HG02642 (cell line): ENCODE measurements at regions not wholly inside any gene's neighbourhood (a gene's known extent, or its start where the extent isn't known, plus 50 kb on each side); places are given as distances from the start of the nearest gene placed in this dataset.

Experiments
- ATAC-seq: cut with Tn5 transposase; IDR thresholded peaks from one replicate; pipeline ENCODE4 v1.9.1; 2021; ENCODE audit warnings: mild to moderate bottlenecking; ENCODE audit not compliant: unreplicated experiment, poor library complexity

GRCh38 chr12:114955414-114956014, 271.5 kb upstream of the TBX3 start:
- no peak for ATAC-seq

GRCh38 chr12:114954511-114955055, 270.6 kb upstream of the TBX3 start:
- no peak for ATAC-seq

GRCh38 chr12:114952573-114953271, 268.7 kb upstream of the TBX3 start:
- ATAC-seq: no peak

- ATAC-seq: no peak
Measured at GRCh38 chr12:114949058-114949820, 265.3 kb upstream of the TBX3 start.

GRCh38 chr12:114945351-114945750, 261.4 kb upstream of the TBX3 start:
- ATAC-seq: no peak

- ATAC-seq: no peak
Measured at GRCh38 chr12:114944736-114945135, 260.8 kb upstream of the TBX3 start.

- no peak for ATAC-seq
Measured at GRCh38 chr12:114943601-114944000, 259.6 kb upstream of the TBX3 start.

- no peak for ATAC-seq
Measured at GRCh38 chr12:114938487-114939210, 254.7 kb upstream of the TBX3 start.

GRCh38 chr12:114936148-114937079, 252.4 kb upstream of the TBX3 start:
- ATAC-seq: no peak

- no peak for ATAC-seq
Measured at GRCh38 chr12:114935658-114936057, 251.7 kb upstream of the TBX3 start.

- no peak for ATAC-seq
Measured at GRCh38 chr12:114933428-114934160, 249.6 kb upstream of the TBX3 start.

GRCh38 chr12:114932806-114933205, 248.8 kb upstream of the TBX3 start:
- ATAC-seq: no peak

GRCh38 chr12:114931025-114931424, 247.1 kb upstream of the TBX3 start:
- ATAC-seq: no peak

- no peak for ATAC-seq
Measured at GRCh38 chr12:114926341-114926740, 242.4 kb upstream of the TBX3 start.

- ATAC-seq: no peak
Measured at GRCh38 chr12:114924946-114925475, 241.0 kb upstream of the TBX3 start.

- no peak for ATAC-seq
Measured at GRCh38 chr12:114921781-114922180, 237.8 kb upstream of the TBX3 start.

GRCh38 chr12:114920771-114921554, 237.0 kb upstream of the TBX3 start:
- ATAC-seq: no peak

- no peak for ATAC-seq
Measured at GRCh38 chr12:114919479-114919878, 235.5 kb upstream of the TBX3 start.
